ENCODE measurements at regions not wholly inside any gene's neighbourhood (a gene's known extent, or its start where the extent isn't known, plus 50 kb on each side); places are given as distances from the start of the nearest gene placed in this dataset.

- Histone ChIP-seq H3K9me3 (ENCODE audit: insufficient read depth, low read depth, low read length) (no peaks in the 10 kb centered on the region), H4K20me1 (ENCODE audit: insufficient read depth, low read length, poor library complexity, severe bottlenecking) (no peaks in the 10 kb centered on the region), H3K4me1 (ENCODE audit: insufficient read depth, low read length, poor library complexity, severe bottlenecking) (peaks cover 30% of the 10 kb centered on the region), H3K79me2 (ENCODE audit: insufficient read depth, low read length) (no peaks in the 10 kb centered on the region), H3K9me2 (replicated peaks; ENCODE audit: low read depth, low read length) (no peaks in the 10 kb centered on the region), H3K4me2 (ENCODE audit: low read depth, low read length, poor library complexity, severe bottlenecking) (no peak overlapping the region), H3K36me3 (ENCODE audit: insufficient read depth, low read length) (no peaks in the 10 kb centered on the region), H3F3A (ENCODE audit: low read depth) (0 out of 2 replicates have a peak, but pooled peaks cover 3% of the 10 kb centered on the region), H3K4me3 (ENCODE audit: low read length, poor library complexity, severe bottlenecking) (no peak overlapping the region), H2AFZ (ENCODE audit: low read length) (no peak overlapping the region), H3K9ac (ENCODE audit: low read depth, low read length, poor library complexity, severe bottlenecking) (no peak overlapping the region), H3K27me3 (ENCODE audit: insufficient read depth, low read length, poor library complexity, severe bottlenecking) (no peaks in the 10 kb centered on the region)
- TF ChIP-seq CTCF (conservative IDR thresholded peaks at IDR 0.05; ENCODE audit: low read length) (no peak), EZH2phosphoT487 (IDR thresholded peaks at IDR 0.05; ENCODE audit: borderline replicate concordance) (no peak)
These were observed 61.2 kb upstream of the CAMK2D start for GRCh38 chr4:113822555-113823290.

DNA sequence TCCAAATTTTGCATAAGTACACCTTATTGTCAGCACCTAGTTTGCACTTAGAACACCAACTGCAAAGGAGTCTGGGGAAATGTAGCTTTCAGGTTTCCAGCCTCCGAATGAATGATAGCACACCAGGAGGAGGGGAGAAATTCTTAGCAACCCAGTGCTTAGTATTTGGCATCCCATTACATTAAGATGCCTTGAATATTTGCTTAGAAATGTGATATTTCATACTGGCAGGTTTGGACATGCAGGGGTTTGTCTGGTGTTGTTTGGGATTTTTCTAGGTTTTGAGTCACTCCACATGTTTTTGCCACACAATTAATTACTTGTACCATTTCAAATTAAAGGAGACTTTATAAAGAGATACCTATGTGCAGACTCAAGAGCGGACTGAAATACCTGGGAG is 60.3 kb upstream of the CAMK2D start:
- Histone ChIP-seq H3K27me3 (ENCODE audit: insufficient read depth, low read length, poor library complexity, severe bottlenecking) (no peaks in the 10 kb centered on the region), H3F3A (ENCODE audit: low read depth) (0 out of 2 replicates have a peak, but pooled peaks cover 3% of the 10 kb centered on the region), H3K9me3 (ENCODE audit: insufficient read depth, low read depth, low read length) (no peaks in the 10 kb centered on the region), H3K79me2 (ENCODE audit: insufficient read depth, low read length) (no peaks in the 10 kb centered on the region), H3K4me1 (ENCODE audit: insufficient read depth, low read length, poor library complexity, severe bottlenecking) (peaks cover 29% of the 10 kb centered on the region), H2AFZ (ENCODE audit: low read length) (peak overlapping the region; percentile 57; the same call in 1 of the 2 replicates), H3K36me3 (ENCODE audit: insufficient read depth, low read length) (no peaks in the 10 kb centered on the region), H3K4me3 (ENCODE audit: low read length, poor library complexity, severe bottlenecking) (no peak overlapping the region), H3K4me2 (ENCODE audit: low read depth, low read length, poor library complexity, severe bottlenecking) (no peak overlapping the region), H3K9ac (ENCODE audit: low read depth, low read length, poor library complexity, severe bottlenecking) (no peak overlapping the region), H3K9me2 (replicated peaks; ENCODE audit: low read depth, low read length) (no peaks in the 10 kb centered on the region), H4K20me1 (ENCODE audit: insufficient read depth, low read length, poor library complexity, severe bottlenecking) (no peaks in the 10 kb centered on the region)
- TF ChIP-seq EZH2phosphoT487 (IDR thresholded peaks at IDR 0.05; ENCODE audit: borderline replicate concordance) (no peak), CTCF (conservative IDR thresholded peaks at IDR 0.05; ENCODE audit: low read length) (no peak)

DNA sequence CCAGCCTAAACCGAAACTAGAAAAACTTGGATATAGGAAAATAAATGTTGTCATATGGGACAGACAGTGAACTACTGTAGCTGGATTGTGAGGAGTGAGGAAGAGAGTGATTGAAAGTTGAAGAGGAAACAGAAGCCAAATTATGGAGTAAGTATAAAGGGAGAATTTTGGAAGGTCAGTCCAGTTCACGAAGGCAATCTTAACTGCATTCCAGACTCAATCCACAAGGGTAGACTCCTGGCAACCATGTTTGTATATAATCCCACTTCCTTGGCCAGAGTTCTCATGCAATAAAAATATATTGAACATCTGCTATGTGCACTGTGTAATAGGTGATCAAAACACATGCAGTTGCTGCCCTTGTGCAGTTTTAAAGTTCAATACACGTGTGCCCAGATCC is 58.6 kb upstream of the CAMK2D start:
- TF ChIP-seq CTCF (conservative IDR thresholded peaks at IDR 0.05; ENCODE audit: low read length) (no peak), EZH2phosphoT487 (IDR thresholded peaks at IDR 0.05; ENCODE audit: borderline replicate concordance) (no peak)
- H3F3A ChIP-seq (ENCODE audit: low read depth) = 0 out of 2 replicates have a peak, but pooled peaks cover 3% of the 10 kb centered on the region
- no peaks in the 10 kb centered on the region for H3K79me2 ChIP-seq (ENCODE audit: insufficient read depth, low read length)
- H3K36me3 ChIP-seq (ENCODE audit: insufficient read depth, low read length) = no peaks in the 10 kb centered on the region
- H3K9me2 ChIP-seq (replicated peaks; ENCODE audit: low read depth, low read length) = no peaks in the 10 kb centered on the region
- peaks cover 14% of the 10 kb centered on the region for H3K4me1 ChIP-seq (ENCODE audit: insufficient read depth, low read length, poor library complexity, severe bottlenecking)
- no peak overlapping the region for H3K4me3 ChIP-seq (ENCODE audit: low read length, poor library complexity, severe bottlenecking)
- no peak overlapping the region for H2AFZ ChIP-seq (ENCODE audit: low read length)
- no peak overlapping the region for H3K9ac ChIP-seq (ENCODE audit: low read depth, low read length, poor library complexity, severe bottlenecking)
- H3K27me3 ChIP-seq (ENCODE audit: insufficient read depth, low read length, poor library complexity, severe bottlenecking) = no peaks in the 10 kb centered on the region
- no peaks in the 10 kb centered on the region for H4K20me1 ChIP-seq (ENCODE audit: insufficient read depth, low read length, poor library complexity, severe bottlenecking)
- H3K4me2 ChIP-seq (ENCODE audit: low read depth, low read length, poor library complexity, severe bottlenecking) = no peak overlapping the region
- no peaks in the 10 kb centered on the region for H3K9me3 ChIP-seq (ENCODE audit: insufficient read depth, low read depth, low read length)

Data from Loucy (cell line).